DND-41 (cell line): ENCODE measurements at regions not wholly inside any gene's neighbourhood (a gene's known extent, or its start where the extent isn't known, plus 50 kb on each side); places are given as distances from the start of the nearest gene placed in this dataset.

Experiments
- CTCF ChIP-seq: IDR thresholded peaks from 2 replicates; pipeline ENCODE4 v1.5.1; 2012; ENCODE audit warnings: borderline replicate concordance, low read length, moderate library complexity, mild to moderate bottlenecking; ENCODE audit not compliant: poor library complexity, severe bottlenecking; ENCODE audit errors: extremely low read depth
- EZH2 ChIP-seq: IDR thresholded peaks from 3 replicates; pipeline ENCODE4 v1.6.1; 2012; ENCODE audit warnings: borderline replicate concordance, low read depth, mild to moderate bottlenecking, moderate library complexity, low read length, inconsistent platforms; ENCODE audit not compliant: severe bottlenecking

GRCh38 chr12:111111681-111112080, 191.3 kb upstream of the MYL2 start:
- TF ChIP-seq CTCF (no peak), EZH2 (no peak)
